ENCODE measurements at regions not wholly inside any gene's neighbourhood (a gene's known extent, or its start where the extent isn't known, plus 50 kb on each side); places are given as distances from the start of the nearest gene placed in this dataset.

DNA sequence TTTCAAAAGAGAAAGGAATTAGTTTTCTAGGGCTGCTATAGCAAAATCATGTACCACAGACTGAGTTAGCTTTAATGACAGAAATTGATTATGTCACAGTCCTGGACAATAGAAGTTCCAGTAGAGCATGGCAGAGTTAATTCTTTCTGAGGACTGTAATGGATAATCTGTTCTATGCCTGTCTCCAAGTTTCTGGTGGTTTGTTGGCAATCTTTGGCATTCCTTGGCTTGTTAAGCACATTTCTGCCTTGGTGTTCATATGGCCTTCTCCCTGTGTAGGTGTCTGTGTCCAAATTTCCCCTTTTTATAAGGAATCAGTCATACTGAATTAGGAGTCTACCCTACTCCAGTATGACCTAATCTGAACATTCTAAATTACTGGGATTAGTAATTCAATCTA is 336.1 kb upstream of the PABPC4L start:
- Histone ChIP-seq H3K27me3 (no peaks in the 10 kb centered on the region), H3K9me3 (no peaks in the 10 kb centered on the region), H3K4me1 (no peaks in the 10 kb centered on the region), H3K27ac (no peak overlapping the region), H3K36me3 (no peaks in the 10 kb centered on the region), H3K4me3 (no peak overlapping the region)
- intact Hi-C loops (cut with DNase I; ENCODE audit: low total_unique reads): no loop called here
- no peak for DNase-seq
- no peak for TF ChIP-seq POLR2A (IDR thresholded peaks at IDR 0.05)
- TF ChIP-seq, protein P1, sequence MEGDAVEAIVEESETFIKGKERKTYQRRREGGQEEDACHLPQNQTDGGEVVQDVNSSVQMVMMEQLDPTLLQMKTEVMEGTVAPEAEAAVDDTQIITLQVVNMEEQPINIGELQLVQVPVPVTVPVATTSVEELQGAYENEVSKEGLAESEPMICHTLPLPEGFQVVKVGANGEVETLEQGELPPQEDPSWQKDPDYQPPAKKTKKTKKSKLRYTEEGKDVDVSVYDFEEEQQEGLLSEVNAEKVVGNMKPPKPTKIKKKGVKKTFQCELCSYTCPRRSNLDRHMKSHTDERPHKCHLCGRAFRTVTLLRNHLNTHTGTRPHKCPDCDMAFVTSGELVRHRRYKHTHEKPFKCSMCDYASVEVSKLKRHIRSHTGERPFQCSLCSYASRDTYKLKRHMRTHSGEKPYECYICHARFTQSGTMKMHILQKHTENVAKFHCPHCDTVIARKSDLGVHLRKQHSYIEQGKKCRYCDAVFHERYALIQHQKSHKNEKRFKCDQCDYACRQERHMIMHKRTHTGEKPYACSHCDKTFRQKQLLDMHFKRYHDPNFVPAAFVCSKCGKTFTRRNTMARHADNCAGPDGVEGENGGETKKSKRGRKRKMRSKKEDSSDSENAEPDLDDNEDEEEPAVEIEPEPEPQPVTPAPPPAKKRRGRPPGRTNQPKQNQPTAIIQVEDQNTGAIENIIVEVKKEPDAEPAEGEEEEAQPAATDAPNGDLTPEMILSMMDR (IDR thresholded peaks at IDR 0.05): no peak

- no peaks in the 10 kb centered on the region for H3K9me3 ChIP-seq
- H3K4me3 ChIP-seq: no peak overlapping the region
- no peak overlapping the region for H3K27ac ChIP-seq
- intact Hi-C loops (cut with DNase I; ENCODE audit: low total_unique reads): no loop called here
- H3K4me1 ChIP-seq: no peaks in the 10 kb centered on the region
- no peaks in the 10 kb centered on the region for H3K36me3 ChIP-seq
- DNase-seq: no peak
- TF ChIP-seq, protein P1 (IDR thresholded peaks at IDR 0.05): no peak
- no peak for TF ChIP-seq POLR2A (IDR thresholded peaks at IDR 0.05)
- H3K27me3 ChIP-seq: no peaks in the 10 kb centered on the region
These were observed 331.5 kb upstream of the PABPC4L start for GRCh38 chr4:134533068-134533467.

- Histone ChIP-seq H3K27ac (no peak overlapping the region), H3K4me1 (no peaks in the 10 kb centered on the region)
These were observed 329.4 kb upstream of the PABPC4L start for GRCh38 chr4:134531013-134531412.

GRCh38 chr4:134529629-134530028 is 328.0 kb upstream of the PABPC4L start:
- Histone ChIP-seq H3K4me3 (no peak overlapping the region), H3K27ac (no peak overlapping the region), H3K27me3 (no peaks in the 10 kb centered on the region), H3K9me3 (no peaks in the 10 kb centered on the region), H3K4me1 (no peaks in the 10 kb centered on the region), H3K36me3 (no peaks in the 10 kb centered on the region)
- no peak for TF ChIP-seq POLR2A (IDR thresholded peaks at IDR 0.05)
- TF ChIP-seq, protein P1 (IDR thresholded peaks at IDR 0.05): no peak
- intact Hi-C loops (cut with DNase I; ENCODE audit: low total_unique reads): no loop called here
- DNase-seq: no peak

More at GRCh38 chr4:134531013-134531412, 329.4 kb upstream of the PABPC4L start:
- Histone ChIP-seq H3K9me3 (no peaks in the 10 kb centered on the region), H3K36me3 (no peaks in the 10 kb centered on the region), H3K27me3 (no peaks in the 10 kb centered on the region), H3K4me3 (no peak overlapping the region)
- no peak for TF ChIP-seq POLR2A (IDR thresholded peaks at IDR 0.05)
- TF ChIP-seq, protein P1 (IDR thresholded peaks at IDR 0.05): no peak
- intact Hi-C loops (cut with DNase I; ENCODE audit: low total_unique reads): no loop called here
- no peak for DNase-seq

DNA sequence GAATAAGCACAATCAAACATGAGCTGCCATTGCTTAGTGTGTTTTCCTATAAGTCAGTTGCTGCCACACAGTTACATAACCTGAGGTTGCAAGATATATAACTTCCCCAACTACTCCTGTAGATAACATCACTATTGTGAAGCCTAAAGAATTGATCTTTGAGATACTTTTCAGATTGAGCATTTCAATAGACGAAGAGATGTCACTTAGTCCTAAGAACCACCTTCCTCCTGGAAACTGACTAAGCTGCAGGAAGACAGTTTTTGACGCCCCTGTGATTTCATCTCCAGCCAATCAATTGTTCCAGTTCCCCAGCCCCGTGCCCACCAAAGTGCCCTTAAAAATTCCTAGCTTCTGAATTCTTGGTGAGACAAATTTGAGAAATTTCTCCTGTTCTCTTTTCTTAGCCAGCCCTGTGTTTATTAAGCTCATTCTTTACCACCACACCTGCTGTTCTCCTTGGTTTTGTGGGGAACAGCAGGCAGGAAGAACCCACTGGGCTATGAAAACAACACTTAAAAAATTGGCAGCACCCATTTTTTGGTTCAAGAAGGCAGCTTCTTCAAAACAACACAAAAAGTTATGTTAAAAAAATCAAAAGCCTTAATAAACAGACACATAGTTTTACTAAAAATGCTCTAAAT is 317.1 kb upstream of the PABPC4L start:
- Histone ChIP-seq H3K27ac (no peak overlapping the region), H3K27me3 (no peaks in the 10 kb centered on the region), H3K36me3 (no peaks in the 10 kb centered on the region), H3K9me3 (no peaks in the 10 kb centered on the region), H3K4me1 (no peaks in the 10 kb centered on the region), H3K4me3 (no peak overlapping the region)
- TF ChIP-seq POLR2A (IDR thresholded peaks at IDR 0.05): no peak
- TF ChIP-seq, protein P1 (IDR thresholded peaks at IDR 0.05): no peak
- DNase-seq: no peak
- intact Hi-C loops (cut with DNase I; ENCODE audit: low total_unique reads): no loop called here
